HG03520 (cell line): ENCODE measurements at regions not wholly inside any gene's neighbourhood (a gene's known extent, or its start where the extent isn't known, plus 50 kb on each side); places are given as distances from the start of the nearest gene placed in this dataset.

Source experiments
- ATAC-seq: cut with Tn5 transposase; IDR thresholded peaks from one replicate; pipeline ENCODE4 v1.9.1; 2021; ENCODE audit warnings: mild to moderate bottlenecking, moderate library complexity; ENCODE audit not compliant: unreplicated experiment

DNA sequence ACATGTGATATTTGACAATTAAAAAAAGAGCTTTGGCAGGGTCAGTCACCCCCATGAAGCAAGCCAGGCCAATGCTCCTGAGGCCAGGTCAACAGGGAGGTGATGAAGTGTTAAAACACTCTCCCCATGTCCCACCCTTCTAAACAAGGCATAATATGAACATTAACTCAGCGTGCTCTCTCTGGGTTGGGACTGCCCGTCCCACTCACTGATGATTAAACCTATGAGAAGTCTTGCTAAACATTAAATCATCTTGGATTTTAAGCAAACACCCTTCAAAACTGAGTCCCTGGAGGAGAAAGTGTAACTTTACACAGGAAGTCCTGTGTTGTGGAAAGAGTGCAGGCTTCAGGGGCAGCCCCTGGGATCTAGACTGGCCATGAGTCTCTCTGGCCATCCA, 558.5 kb downstream of the CD83 start:
- no peak for ATAC-seq

DNA sequence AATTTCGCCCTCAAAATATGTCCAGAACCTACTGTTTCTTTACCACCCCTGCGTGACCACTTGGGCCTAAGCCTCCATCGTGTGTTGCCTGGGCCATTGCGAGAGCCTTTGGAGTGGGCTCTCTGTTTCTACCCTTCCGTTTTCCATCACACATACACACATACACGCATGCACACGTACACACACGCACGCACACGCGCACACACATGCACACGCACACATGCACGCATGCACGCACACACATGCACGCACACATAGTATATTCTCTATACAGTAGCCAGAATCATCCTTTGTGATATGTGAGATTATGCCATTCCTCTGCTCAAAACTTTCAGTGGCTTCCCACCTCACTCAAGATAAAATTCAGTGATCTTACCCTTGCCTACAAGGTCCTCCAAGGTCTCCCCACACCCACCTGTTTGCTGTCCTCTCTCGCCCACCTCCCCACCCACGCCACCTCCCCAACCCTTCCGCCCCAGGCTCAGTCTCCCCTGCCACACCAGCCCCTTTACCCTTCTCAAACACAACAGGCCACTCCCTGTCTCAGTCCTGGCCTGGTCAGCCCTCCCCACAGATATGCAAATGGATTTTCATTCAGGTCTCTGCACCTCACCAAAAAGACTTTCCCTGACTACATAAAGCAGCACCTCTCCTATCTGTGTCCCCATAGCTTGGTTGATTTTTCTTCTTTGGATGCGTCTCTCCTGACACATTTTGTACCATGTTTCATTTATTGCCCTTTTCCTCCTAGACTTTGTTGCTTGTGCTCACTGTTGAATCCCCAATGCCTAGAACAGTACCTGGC, 559.6 kb downstream of the CD83 start:
- no peak for ATAC-seq

- no peak for ATAC-seq
Measured at GRCh38 chr6:14681699-14682487, 564.0 kb upstream of the JARID2 start.

DNA sequence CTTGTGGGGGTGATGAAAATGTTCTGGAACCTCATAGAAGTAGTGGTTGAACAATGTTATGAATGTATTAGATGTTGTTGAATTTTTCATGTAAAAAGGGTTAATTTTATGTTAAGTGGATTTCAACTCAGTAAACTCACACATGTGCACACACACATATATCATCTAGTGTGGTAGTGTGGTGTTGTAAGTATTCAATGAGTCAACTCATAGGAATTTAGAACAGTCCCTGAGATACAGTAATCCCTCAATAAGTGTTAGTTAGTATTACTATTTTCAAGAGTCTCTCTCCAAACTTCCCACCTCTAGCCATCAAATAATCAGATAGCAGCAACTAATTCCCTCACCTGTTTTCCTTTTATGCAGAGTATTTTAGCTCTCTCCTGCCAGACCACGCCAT, 563.1 kb upstream of the JARID2 start:
- no peak for ATAC-seq

DNA sequence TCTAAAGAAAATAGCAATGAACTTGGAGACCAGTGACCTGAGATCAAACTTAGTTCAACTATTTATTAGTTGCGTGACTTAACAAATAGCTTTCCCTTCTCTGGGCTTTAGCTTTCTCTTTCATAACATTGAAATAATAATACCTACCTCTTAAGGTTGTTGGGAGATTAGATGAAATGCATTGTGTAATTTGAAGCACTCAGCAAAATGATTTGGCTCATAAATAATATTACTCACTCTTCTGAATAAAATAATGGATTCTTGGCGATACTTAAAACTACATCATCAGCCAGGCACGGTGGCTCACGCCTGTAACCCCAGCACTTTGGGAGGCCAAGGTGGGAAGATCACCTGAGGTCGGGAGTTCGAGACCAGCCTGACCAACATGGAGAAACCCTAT, 556.2 kb upstream of the JARID2 start:
- no peak for ATAC-seq

DNA sequence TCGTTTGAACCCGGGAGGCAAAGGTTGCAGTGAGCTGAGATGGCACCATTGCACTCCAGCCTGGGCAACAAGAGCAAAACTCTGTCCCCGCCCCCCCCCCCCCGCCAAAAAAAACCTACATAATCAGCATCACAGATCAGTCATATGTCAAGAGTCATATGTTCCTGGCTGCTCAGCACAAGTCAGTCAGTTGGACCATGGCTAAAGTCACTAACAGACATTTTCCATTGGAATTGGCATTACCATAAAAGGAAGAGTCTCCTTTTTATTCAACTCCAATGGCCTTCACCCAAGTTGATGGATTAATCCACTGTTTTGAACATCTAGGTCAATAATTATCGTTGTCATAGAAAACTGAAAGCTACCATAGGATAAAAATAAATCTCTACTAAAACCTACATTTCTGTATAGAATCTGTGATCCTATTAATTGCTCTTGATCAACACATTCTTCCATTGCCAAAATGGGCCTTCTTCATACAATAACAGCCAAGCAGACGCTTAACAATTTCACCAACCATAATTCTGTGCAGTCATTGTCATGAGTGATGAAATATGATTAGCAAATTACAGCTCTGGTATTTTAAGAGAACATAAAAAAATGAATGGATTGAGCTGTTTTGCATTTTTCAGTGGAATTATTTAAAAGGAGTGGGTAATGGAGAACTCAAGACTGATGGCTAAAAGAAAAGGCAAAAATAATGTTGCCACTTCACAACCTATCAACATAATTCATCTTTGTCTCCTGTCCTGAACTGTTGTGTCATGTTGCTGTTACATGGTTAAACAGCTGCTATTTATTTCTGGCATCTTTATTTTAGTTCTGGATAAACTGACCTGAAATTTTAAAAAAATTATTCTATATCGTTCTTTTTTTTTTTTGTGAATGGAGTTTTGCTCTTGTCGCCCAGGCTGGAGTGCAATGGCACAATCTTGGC, 555.5 kb upstream of the JARID2 start:
- ATAC-seq, result no peak

GRCh38 chr6:14692208-14692607, 553.7 kb upstream of the JARID2 start:
- no peak for ATAC-seq

GRCh38 chr6:14693301-14694192, 552.3 kb upstream of the JARID2 start:
- ATAC-seq, result no peak

GRCh38 chr6:14694308-14694707, 551.6 kb upstream of the JARID2 start:
- no peak for ATAC-seq

DNA sequence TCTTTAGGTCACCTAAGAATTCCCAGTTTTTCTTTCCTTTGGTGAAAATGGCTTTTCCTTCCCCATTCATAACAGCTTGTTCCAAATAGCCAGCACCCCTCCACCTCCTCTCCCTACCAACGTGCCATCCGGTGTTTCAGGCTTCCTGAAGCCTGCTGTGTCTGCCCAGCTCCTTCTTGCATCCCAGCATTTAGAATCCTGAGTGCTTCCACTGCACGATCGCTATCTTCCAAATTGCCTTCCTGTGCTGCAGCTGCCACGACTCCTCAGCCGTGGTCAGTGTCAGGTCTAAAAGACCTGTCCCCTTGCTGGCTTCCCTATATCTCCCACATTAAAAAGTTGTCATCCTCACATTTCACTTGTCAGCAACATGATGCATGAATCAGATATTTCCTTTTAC, 550.3 kb upstream of the JARID2 start:
- ATAC-seq, result no peak

DNA sequence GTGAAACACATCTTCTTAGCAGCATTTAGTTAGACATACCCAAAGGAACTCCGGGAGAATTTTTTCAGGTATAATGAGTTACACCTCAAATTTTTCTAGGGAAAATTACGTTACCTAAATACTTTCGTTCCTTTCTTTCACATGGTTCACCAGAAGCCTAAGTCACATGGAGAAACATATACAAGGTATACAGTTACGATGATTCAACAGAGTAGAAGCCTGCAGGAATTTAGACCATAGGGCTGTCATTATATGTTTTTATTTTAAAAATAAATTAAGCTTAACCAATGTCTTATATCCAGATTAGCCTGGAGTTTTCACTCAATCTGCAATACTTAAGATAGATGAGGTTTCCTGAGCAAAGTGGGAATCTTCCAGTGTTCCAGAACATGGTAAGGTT, 549.5 kb upstream of the JARID2 start:
- ATAC-seq, result no peak

DNA sequence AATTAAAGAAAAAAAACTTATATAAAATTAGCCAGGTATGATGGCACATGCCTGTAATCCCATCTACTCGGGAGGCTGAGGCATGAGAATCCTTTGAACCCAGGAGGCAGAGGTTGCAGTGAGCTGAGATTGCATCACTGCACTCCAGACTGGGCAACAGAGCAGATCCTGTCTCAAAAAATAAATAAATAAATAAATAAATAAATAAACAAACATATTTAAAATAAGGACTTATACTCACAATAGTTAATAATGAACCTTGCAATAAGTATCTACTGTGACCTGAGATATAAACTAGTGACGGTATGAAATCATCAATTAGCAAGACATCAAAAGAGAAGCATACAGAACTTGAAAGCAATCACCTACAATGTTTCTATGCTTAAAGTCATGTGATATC, 548.4 kb upstream of the JARID2 start:
- ATAC-seq, result no peak

DNA sequence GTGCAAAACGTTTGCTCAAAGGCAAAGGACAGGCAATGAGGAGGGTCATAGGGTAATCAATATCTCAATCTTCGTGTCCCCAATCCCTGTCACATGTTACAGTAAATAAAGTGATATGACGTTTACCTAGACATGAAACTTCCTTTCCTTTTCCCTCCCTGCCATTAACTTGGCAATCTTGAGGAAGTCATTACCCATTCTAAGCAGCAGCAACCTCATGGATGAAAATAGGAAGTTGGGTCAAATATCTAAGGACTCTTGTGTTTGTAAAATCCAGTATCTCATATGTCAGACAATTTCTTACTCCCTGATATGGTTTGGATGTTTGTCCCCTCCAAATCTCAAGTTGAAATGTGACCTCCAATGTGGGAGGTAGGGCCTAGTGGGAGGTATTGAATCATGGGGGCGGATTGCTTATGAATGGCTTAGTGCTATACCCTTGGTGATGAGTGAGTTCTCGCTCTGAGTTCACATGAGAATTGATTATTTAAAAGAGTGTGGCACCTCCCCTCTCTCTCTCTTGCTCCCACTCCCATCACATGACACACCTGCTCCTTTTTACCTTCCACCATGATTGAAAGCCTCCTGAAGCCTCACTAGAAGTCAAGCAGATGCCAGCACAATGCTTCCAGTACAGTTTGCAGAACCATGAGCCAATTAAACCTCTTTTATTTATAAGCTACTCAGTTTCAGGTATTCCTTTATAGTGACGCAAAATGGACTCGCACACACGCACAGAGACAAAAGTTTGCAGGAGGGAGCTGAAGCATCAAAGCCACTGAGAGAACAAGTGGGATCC, 545.9 kb upstream of the JARID2 start:
- no peak for ATAC-seq

- ATAC-seq, result no peak
Measured at GRCh38 chr6:14701946-14702345, 543.9 kb upstream of the JARID2 start.

DNA sequence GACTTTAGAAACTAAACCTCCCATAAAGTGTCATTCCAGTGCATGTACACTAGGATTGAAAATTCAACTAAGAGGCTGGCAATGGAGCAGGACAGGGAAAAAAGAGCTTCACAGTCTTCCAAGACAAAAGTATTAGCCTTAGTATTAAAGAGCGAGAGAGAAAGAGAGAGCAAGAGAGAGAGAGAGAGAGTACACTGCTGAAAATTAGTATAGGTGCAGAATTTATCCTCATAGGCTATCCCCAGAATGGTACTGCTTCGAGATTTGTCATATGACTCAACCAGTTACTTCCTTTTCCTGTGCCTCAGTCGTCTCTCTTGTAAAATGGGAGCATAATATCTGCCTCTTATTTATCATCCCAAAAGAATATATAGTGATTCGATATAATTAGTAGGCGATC, 543.2 kb upstream of the JARID2 start:
- no peak for ATAC-seq

GRCh38 chr6:14703586-14703985, 542.3 kb upstream of the JARID2 start:
- no peak for ATAC-seq

DNA sequence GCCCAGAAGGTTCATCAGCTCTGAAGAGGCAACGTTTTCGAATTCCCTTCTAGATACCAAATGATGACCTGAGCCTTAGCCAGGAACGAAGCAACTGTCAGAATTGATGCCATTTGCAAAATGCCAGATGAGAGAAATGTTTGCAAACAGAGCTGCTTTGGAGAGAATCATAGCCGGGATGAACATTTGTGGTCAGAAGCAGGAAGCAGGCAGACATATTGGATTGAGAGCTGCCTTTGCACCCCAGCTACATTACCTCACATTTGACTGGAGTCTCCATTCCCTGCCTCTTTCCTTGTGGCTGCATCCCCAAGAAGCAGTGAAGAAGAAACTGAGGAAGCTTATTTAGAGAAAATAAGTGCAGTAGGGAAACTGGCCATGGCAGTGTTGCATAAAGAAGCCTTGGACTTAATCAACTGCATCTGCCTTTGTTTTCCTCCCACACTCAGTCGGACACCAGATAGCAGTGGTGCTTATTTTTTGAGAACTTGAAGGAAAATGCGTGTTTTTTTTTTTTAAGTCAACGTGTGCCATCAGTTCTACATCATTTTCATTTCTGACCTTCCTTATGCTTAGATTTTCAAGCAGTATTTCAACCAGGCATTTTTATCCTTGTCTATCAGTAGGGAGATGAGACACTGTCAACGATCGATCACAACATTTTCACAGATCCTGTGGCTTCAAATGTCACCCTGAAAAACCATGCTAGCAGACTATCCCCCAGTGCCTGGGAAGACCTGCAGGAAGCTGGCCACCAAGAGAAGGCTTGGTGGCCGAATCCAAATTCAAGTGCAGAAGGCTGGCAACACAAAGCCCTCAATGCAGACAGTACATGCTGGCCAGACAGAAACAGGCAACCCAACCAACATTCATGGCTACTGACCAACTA, 541.2 kb upstream of the JARID2 start:
- no peak for ATAC-seq

DNA sequence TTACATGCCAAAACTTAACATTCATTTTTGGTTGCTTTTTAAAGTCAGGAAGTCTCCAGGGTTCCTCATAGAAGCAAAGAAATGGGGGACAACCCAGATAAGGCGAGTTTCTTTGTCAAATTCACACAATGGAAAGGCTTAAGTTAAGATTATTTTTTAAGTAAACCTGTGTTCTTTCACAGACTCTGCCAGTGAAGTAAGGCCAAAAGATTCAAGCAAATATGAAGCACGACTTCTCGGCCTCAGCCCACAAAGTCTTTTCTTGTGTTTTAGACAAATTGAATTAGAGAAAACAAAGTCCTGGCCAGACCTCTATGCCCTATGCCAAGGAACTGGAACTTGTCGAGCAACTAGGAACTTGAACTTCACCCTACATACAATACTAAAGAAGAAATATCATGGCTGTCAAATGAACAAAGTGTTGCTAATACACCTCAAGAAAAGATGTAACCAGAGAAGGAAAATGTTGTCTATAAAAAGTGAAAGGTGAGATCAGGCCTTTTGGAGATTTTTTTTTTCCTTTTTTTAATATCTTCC, 540.0 kb upstream of the JARID2 start:
- no peak for ATAC-seq
